ENCODE measurements at regions not wholly inside any gene's neighbourhood (a gene's known extent, or its start where the extent isn't known, plus 50 kb on each side); places are given as distances from the start of the nearest gene placed in this dataset.

DNA sequence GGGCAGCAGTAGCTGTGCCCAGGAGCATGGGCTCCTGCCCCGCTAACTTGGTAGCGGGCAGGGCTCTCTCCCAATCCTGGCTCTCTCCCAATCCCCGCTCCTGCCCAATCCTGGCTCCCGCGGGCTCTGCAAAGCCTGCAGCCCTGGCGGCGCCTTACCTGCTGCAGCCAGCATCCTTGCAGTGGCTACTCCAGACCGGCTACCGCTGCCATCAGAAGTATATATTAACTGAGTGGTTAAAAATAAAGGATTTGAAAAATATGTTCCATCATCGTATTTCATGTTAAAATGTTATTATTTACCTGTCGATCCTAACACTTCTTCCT, 698.2 kb downstream of the SLITRK1 start:
- no peak for TF ChIP-seq POLR2A (IDR thresholded peaks at IDR 0.05; ENCODE audit: extremely low read depth, insufficient read length)
- TF ChIP-seq, protein P1, sequence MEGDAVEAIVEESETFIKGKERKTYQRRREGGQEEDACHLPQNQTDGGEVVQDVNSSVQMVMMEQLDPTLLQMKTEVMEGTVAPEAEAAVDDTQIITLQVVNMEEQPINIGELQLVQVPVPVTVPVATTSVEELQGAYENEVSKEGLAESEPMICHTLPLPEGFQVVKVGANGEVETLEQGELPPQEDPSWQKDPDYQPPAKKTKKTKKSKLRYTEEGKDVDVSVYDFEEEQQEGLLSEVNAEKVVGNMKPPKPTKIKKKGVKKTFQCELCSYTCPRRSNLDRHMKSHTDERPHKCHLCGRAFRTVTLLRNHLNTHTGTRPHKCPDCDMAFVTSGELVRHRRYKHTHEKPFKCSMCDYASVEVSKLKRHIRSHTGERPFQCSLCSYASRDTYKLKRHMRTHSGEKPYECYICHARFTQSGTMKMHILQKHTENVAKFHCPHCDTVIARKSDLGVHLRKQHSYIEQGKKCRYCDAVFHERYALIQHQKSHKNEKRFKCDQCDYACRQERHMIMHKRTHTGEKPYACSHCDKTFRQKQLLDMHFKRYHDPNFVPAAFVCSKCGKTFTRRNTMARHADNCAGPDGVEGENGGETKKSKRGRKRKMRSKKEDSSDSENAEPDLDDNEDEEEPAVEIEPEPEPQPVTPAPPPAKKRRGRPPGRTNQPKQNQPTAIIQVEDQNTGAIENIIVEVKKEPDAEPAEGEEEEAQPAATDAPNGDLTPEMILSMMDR (IDR thresholded peaks at IDR 0.05; ENCODE audit: low read depth, low read length), result no peak
- TF ChIP-seq, protein P2, sequence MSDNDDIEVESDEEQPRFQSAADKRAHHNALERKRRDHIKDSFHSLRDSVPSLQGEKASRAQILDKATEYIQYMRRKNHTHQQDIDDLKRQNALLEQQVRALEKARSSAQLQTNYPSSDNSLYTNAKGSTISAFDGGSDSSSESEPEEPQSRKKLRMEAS (IDR thresholded peaks at IDR 0.05; ENCODE audit: low read depth, low read length), result no peak
